ENCODE measurements at regions not wholly inside any gene's neighbourhood (a gene's known extent, or its start where the extent isn't known, plus 50 kb on each side); places are given as distances from the start of the nearest gene placed in this dataset.

DNA sequence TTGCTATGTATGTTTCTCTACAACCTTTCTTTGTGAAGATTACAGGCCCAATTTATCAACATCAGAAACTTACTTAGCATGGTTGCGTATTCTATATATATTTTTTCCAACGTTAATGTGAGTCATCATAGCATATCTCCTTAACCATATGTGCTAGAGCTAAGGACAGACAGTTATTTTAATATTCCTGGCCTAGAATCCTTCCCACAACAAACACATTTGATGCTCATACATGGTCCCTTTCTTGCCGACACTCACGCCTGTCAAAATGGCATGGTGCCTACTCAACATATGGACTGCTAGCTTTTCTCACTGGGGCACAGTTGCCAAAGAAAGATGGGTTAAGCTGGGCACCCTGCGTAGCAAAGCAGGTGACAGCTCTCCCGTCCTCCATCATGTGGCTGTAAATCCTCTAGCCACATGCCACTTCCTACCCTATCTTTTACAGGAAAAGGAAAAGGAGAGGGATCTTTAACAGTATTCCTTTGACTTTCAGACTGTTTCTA is 75.2 kb upstream of the GALNT5 start:
- WGBS (ENCODE audit: extremely low coverage, insufficient coverage, low lambda C conversion rate), result no CpG with 5 or more reads among the region's 6 CpGs
- DNase-seq, result no peak

DNA sequence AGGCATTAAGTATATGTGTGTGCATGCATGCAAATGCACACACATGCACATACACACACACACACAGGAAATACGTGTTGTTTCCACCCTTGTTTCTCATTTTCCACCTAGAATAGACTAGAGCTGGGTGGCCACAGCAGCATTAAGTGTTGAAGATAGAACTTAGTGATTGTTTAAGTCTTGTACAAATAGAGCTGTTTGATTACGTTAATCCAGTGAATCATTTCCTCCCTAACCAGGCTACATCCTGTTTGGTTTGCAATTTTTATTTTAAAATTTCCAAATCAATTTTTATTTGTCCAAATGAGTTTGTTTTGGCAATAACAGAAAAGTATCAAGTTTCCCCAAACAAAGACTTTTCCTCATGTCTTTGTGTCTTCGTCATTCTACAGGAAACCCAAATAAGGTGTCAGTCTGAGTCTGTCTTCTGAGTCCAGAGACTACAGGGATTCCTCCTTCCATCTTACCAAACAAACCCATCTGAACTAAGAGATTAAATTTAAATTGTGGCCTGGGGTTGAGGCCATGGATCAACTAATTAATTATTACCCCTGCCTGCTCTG is 74.6 kb upstream of the GALNT5 start:
- Histone ChIP-seq H3K36me3 (ENCODE audit: control insufficient read depth, insufficient read depth, low read length) (no peaks in the 10 kb centered on the region), H4K8ac (ENCODE audit: low read depth, low read length) (no peak overlapping the region), H2AK5ac (ENCODE audit: low read length) (no peak overlapping the region), H3K9ac (ENCODE audit: low read length) (no peak overlapping the region), H4K5ac (ENCODE audit: low read length) (no peak overlapping the region), H2BK15ac (replicated peaks; ENCODE audit: low read depth) (no peak overlapping the region), H3K23ac (ENCODE audit: low read length) (no peak overlapping the region), H2BK120ac (ENCODE audit: low read depth, low read length) (no peak overlapping the region), H3K18ac (ENCODE audit: low read length) (no peak overlapping the region), H3K27ac (ENCODE audit: low read depth, low read length) (no peak overlapping the region), H3K79me2 (ENCODE audit: control insufficient read depth, insufficient read depth, low read length) (no peaks in the 10 kb centered on the region), H3K4ac (ENCODE audit: low read depth, low read length) (no peak overlapping the region), H3K4me3 (ENCODE audit: low read length) (no peak overlapping the region), H2BK5ac (ENCODE audit: low read length) (no peak overlapping the region), H3K56ac (ENCODE audit: low read length) (no peak overlapping the region), H3K4me1 (ENCODE audit: control insufficient read depth, low read depth, low read length) (no peaks in the 10 kb centered on the region), H3K4me2 (ENCODE audit: low read length) (no peak overlapping the region), H3K27me3 (ENCODE audit: insufficient read depth, low read length, poor library complexity) (no peaks in the 10 kb centered on the region), H3K79me1 (ENCODE audit: low read length) (no peaks in the 10 kb centered on the region)
- no CpG with 5 or more reads among the region's 3 CpGs for WGBS (ENCODE audit: extremely low coverage, insufficient coverage, low lambda C conversion rate)
- DNase-seq, result peak; percentile 8

More for the DNA sequence above, 75.2 kb upstream of the GALNT5 start:
- Histone ChIP-seq H2BK15ac (replicated peaks; ENCODE audit: low read depth) (no peak overlapping the region), H3K56ac (ENCODE audit: low read length) (no peak overlapping the region), H3K79me2 (ENCODE audit: control insufficient read depth, insufficient read depth, low read length) (no peaks in the 10 kb centered on the region), H3K4ac (ENCODE audit: low read depth, low read length) (no peak overlapping the region), H3K79me1 (ENCODE audit: low read length) (no peaks in the 10 kb centered on the region), H3K23ac (ENCODE audit: low read length) (no peak overlapping the region), H3K4me2 (ENCODE audit: low read length) (no peak overlapping the region), H2BK120ac (ENCODE audit: low read depth, low read length) (no peak overlapping the region), H4K5ac (ENCODE audit: low read length) (no peak overlapping the region), H2BK5ac (ENCODE audit: low read length) (no peak overlapping the region), H3K36me3 (ENCODE audit: control insufficient read depth, insufficient read depth, low read length) (no peaks in the 10 kb centered on the region), H3K27me3 (ENCODE audit: insufficient read depth, low read length, poor library complexity) (no peaks in the 10 kb centered on the region), H3K27ac (ENCODE audit: low read depth, low read length) (no peak overlapping the region), H3K18ac (ENCODE audit: low read length) (no peak overlapping the region), H4K8ac (ENCODE audit: low read depth, low read length) (no peak overlapping the region), H3K4me1 (ENCODE audit: control insufficient read depth, low read depth, low read length) (no peaks in the 10 kb centered on the region), H3K4me3 (ENCODE audit: low read length) (no peak overlapping the region), H2AK5ac (ENCODE audit: low read length) (no peak overlapping the region), H3K9ac (ENCODE audit: low read length) (no peak overlapping the region)

DNA sequence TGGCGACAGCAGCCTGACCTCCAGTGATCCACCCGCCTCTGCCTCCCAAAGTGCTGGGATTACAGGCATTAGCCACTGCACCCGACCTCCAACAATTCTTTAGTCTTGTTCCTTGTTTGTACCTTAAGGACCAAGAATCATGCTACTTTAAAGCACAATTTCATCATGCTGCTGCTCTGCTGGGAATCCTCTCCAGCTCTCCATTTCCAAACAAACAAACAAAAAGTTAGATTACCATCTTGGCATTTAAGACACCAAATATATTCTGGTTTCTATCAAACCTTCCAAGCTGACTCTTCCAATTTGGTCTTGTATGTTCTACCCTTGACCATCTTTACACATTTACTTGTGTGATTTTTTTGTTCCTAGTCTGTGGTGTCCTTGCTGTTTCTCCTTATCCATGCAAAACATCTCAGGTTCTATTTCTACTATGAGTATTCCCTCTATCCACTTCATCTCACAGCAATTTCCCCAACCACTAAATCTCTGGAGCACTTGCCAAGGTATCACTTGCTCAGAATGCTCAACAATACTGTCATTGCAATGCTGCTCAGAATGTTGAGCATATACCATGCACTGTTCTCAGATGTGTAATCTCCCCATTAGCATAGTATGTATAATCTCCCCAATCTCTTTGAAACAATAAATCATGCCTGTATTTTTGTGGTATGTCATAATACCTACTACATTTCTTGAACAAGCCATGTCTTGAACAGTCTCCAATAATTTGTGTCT is 73.2 kb upstream of the GALNT5 start:
- Histone ChIP-seq H2BK120ac (ENCODE audit: low read depth, low read length) (no peak overlapping the region), H3K56ac (ENCODE audit: low read length) (no peak overlapping the region), H3K27me3 (ENCODE audit: insufficient read depth, low read length, poor library complexity) (no peaks in the 10 kb centered on the region), H3K23ac (ENCODE audit: low read length) (no peak overlapping the region), H3K79me1 (ENCODE audit: low read length) (no peaks in the 10 kb centered on the region), H4K5ac (ENCODE audit: low read length) (no peak overlapping the region), H3K4me3 (ENCODE audit: low read length) (no peak overlapping the region), H3K18ac (ENCODE audit: low read length) (no peak overlapping the region), H3K27ac (ENCODE audit: low read depth, low read length) (no peak overlapping the region), H3K4ac (ENCODE audit: low read depth, low read length) (no peak overlapping the region), H2BK5ac (ENCODE audit: low read length) (no peak overlapping the region), H4K8ac (ENCODE audit: low read depth, low read length) (no peak overlapping the region), H3K79me2 (ENCODE audit: control insufficient read depth, insufficient read depth, low read length) (no peaks in the 10 kb centered on the region), H3K4me1 (ENCODE audit: control insufficient read depth, low read depth, low read length) (no peaks in the 10 kb centered on the region), H3K36me3 (ENCODE audit: control insufficient read depth, insufficient read depth, low read length) (no peaks in the 10 kb centered on the region), H2AK5ac (ENCODE audit: low read length) (no peak overlapping the region), H2BK15ac (replicated peaks; ENCODE audit: low read depth) (no peak overlapping the region), H3K4me2 (ENCODE audit: low read length) (no peak overlapping the region), H3K9ac (ENCODE audit: low read length) (no peak overlapping the region)
- DNase-seq, result no peak
- no CpG with 5 or more reads among the region's 3 CpGs for WGBS (ENCODE audit: extremely low coverage, insufficient coverage, low lambda C conversion rate)

DNA sequence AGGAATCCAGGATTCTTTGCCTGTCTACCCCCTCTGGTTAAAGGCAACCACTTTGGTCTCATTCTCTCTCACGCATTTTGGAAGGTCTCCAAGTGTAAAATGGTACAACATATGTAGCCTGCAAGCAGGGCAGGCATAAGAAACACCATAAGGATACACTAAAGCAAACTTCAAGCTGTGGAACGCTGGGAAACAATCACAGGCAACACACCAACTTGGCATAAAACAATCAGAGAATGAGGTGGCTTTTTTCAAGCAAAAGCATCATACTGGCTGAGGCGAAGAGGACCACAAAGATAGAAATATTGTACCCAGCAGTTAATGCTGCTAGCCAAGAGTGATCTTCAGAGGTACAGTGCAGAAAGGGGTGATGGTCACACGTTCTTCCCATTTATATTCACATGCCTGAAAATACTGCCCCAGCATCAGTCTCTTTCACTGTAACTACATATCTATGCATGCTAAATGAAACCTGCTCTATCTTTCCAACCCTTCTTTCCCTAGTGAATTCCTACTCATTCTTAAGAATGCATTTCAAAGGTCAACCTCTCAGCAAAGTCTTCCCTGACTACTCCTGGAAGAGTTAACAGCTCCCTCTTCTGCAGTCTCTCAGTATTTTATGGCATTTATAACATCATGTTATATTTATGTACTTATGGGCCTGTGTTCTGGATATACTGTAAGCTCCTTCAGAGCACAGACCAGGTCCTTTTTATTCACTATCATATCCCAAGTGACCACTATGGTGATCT is 71.9 kb upstream of the GALNT5 start:
- peak; percentile 13 for DNase-seq
- WGBS (ENCODE audit: extremely low coverage, insufficient coverage, low lambda C conversion rate), result no CpG with 5 or more reads among the region's 4 CpGs
- no peak overlapping the region for H3K23ac ChIP-seq (ENCODE audit: low read length)
- no peak overlapping the region for H3K4me2 ChIP-seq (ENCODE audit: low read length)
- no peak overlapping the region for H4K8ac ChIP-seq (ENCODE audit: low read depth, low read length)
- no peak overlapping the region for H3K4ac ChIP-seq (ENCODE audit: low read depth, low read length)
- no peak overlapping the region for H2BK15ac ChIP-seq (replicated peaks; ENCODE audit: low read depth)
- no peaks in the 10 kb centered on the region for H3K79me2 ChIP-seq (ENCODE audit: control insufficient read depth, insufficient read depth, low read length)
- H3K4me3 ChIP-seq (ENCODE audit: low read length), result no peak overlapping the region
- H3K9ac ChIP-seq (ENCODE audit: low read length), result no peak overlapping the region
- H3K4me1 ChIP-seq (ENCODE audit: control insufficient read depth, low read depth, low read length), result no peaks in the 10 kb centered on the region
- H4K5ac ChIP-seq (ENCODE audit: low read length), result no peak overlapping the region
- H2AK5ac ChIP-seq (ENCODE audit: low read length), result no peak overlapping the region
- no peaks in the 10 kb centered on the region for H3K79me1 ChIP-seq (ENCODE audit: low read length)
- H2BK5ac ChIP-seq (ENCODE audit: low read length), result no peak overlapping the region
- no peaks in the 10 kb centered on the region for H3K36me3 ChIP-seq (ENCODE audit: control insufficient read depth, insufficient read depth, low read length)
- no peak overlapping the region for H3K56ac ChIP-seq (ENCODE audit: low read length)
- H3K18ac ChIP-seq (ENCODE audit: low read length), result no peak overlapping the region
- H3K27me3 ChIP-seq (ENCODE audit: insufficient read depth, low read length, poor library complexity), result no peaks in the 10 kb centered on the region
- H2BK120ac ChIP-seq (ENCODE audit: low read depth, low read length), result no peak overlapping the region
- H3K27ac ChIP-seq (ENCODE audit: low read depth, low read length), result no peak overlapping the region

DNA sequence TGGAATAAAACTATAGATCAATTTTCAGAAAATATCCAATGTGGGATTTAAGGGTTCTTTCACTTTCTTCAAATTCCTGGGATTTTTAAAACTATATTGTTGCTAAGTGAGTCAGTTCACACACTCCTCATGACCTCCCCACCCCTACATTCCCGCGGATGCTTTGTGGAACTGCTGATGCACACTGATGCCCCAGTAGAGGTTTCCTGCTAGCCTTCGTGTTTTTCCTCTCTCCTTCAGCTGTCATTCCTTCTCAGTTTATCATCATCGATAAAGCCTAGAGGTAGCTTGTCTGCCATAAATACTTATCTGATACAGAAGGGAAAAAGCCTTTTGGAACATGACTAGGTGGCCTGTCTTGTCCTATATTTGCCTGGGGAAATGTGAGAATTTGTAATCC is 67.4 kb upstream of the GALNT5 start:
- Histone ChIP-seq H3K4me3 (ENCODE audit: low read length) (no peak overlapping the region), H4K5ac (ENCODE audit: low read length) (no peak overlapping the region), H3K27me3 (ENCODE audit: insufficient read depth, low read length, poor library complexity) (no peaks in the 10 kb centered on the region), H3K27ac (ENCODE audit: low read depth, low read length) (no peak overlapping the region), H3K23ac (ENCODE audit: low read length) (no peak overlapping the region), H2BK5ac (ENCODE audit: low read length) (no peak overlapping the region), H3K4me1 (ENCODE audit: control insufficient read depth, low read depth, low read length) (no peaks in the 10 kb centered on the region), H2BK120ac (ENCODE audit: low read depth, low read length) (no peak overlapping the region), H3K36me3 (ENCODE audit: control insufficient read depth, insufficient read depth, low read length) (no peaks in the 10 kb centered on the region), H3K4me2 (ENCODE audit: low read length) (no peak overlapping the region), H4K8ac (ENCODE audit: low read depth, low read length) (no peak overlapping the region), H3K79me1 (ENCODE audit: low read length) (no peaks in the 10 kb centered on the region), H3K9ac (ENCODE audit: low read length) (no peak overlapping the region), H3K56ac (ENCODE audit: low read length) (no peak overlapping the region), H2AK5ac (ENCODE audit: low read length) (no peak overlapping the region), H3K18ac (ENCODE audit: low read length) (no peak overlapping the region), H2BK15ac (replicated peaks; ENCODE audit: low read depth) (no peak overlapping the region), H3K4ac (ENCODE audit: low read depth, low read length) (no peak overlapping the region), H3K79me2 (ENCODE audit: control insufficient read depth, insufficient read depth, low read length) (no peaks in the 10 kb centered on the region)
- WGBS (ENCODE audit: extremely low coverage, insufficient coverage, low lambda C conversion rate), result no CpG with 5 or more reads among the region's 4 CpGs
- peak; percentile 43 for DNase-seq
